GM12878 (cell line): ENCODE measurements at regions not wholly inside any gene's neighbourhood (a gene's known extent, or its start where the extent isn't known, plus 50 kb on each side); places are given as distances from the start of the nearest gene placed in this dataset.

Experiments used
- KAT2A ChIP-seq: conservative IDR thresholded peaks from 2 replicates; pipeline ENCODE4 v1.6.1; 2011; ENCODE audit warnings: low read depth, low read length; ENCODE audit not compliant: control insufficient read depth
- MTA3 ChIP-seq: IDR thresholded peaks from 2 replicates; pipeline ENCODE4 v1.6.1; 2012; ENCODE audit warnings: low read length, inconsistent platforms, borderline replicate concordance
- MXI1 ChIP-seq: fragments of 150-350 bp; IDR thresholded peaks from 2 replicates; pipeline ENCODE4 v1.6.1; 2011; ENCODE audit warnings: low read depth, mild to moderate bottlenecking, inconsistent platforms, low read length, improper control_type of control experiment
- PBX3 ChIP-seq: IDR thresholded peaks from 2 replicates; pipeline ENCODE4 v1.6.1; 2011; ENCODE audit warnings: mild to moderate bottlenecking, low read depth, low read length, moderate library complexity; ENCODE audit not compliant: insufficient replicate concordance
- REST ChIP-seq: IDR thresholded peaks from 2 replicates; pipeline ENCODE4 v1.6.1; 2012; ENCODE audit warnings: mild to moderate bottlenecking, low read depth, low read length
- RFX5 ChIP-seq: IDR thresholded peaks from 2 replicates; pipeline ENCODE4 v1.6.1; 2011; ENCODE audit warnings: low read depth, low read length, improper control_type of control experiment
- ZBTB40 ChIP-seq: fragments of 450-650 bp; IDR thresholded peaks from 2 replicates; pipeline ENCODE4 v1.6.1; 2016; ENCODE audit warnings: mild to moderate bottlenecking, moderate library complexity, borderline replicate concordance
- TF ChIP-seq, protein P1 (sequence below): fragments of 450-650 bp; IDR thresholded peaks from 2 replicates; pipeline ENCODE4 v1.6.1; 2017; ENCODE audit warnings: mild to moderate bottlenecking, moderate library complexity

- TF ChIP-seq, protein P1, sequence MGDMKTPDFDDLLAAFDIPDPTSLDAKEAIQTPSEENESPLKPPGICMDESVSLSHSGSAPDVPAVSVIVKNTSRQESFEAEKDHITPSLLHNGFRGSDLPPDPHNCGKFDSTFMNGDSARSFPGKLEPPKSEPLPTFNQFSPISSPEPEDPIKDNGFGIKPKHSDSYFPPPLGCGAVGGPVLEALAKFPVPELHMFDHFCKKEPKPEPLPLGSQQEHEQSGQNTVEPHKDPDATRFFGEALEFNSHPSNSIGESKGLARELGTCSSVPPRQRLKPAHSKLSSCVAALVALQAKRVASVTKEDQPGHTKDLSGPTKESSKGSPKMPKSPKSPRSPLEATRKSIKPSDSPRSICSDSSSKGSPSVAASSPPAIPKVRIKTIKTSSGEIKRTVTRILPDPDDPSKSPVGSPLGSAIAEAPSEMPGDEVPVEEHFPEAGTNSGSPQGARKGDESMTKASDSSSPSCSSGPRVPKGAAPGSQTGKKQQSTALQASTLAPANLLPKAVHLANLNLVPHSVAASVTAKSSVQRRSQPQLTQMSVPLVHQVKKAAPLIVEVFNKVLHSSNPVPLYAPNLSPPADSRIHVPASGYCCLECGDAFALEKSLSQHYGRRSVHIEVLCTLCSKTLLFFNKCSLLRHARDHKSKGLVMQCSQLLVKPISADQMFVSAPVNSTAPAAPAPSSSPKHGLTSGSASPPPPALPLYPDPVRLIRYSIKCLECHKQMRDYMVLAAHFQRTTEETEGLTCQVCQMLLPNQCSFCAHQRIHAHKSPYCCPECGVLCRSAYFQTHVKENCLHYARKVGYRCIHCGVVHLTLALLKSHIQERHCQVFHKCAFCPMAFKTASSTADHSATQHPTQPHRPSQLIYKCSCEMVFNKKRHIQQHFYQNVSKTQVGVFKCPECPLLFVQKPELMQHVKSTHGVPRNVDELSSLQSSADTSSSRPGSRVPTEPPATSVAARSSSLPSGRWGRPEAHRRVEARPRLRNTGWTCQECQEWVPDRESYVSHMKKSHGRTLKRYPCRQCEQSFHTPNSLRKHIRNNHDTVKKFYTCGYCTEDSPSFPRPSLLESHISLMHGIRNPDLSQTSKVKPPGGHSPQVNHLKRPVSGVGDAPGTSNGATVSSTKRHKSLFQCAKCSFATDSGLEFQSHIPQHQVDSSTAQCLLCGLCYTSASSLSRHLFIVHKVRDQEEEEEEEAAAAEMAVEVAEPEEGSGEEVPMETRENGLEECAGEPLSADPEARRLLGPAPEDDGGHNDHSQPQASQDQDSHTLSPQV, result no peak
- TF ChIP-seq MXI1, result no peak
- no peak for TF ChIP-seq REST
- no peak for TF ChIP-seq MTA3
- no peak for TF ChIP-seq KAT2A
- no peak for TF ChIP-seq PBX3
- TF ChIP-seq RFX5, result no peak
- no peak for TF ChIP-seq ZBTB40
Measured at GRCh38 chrX:66912417-66912816, 273.5 kb upstream of the EDA2R start (continued).
